Activated CD4-positive, alpha-beta T cell treated with anti-CD3 and anti-CD28 coated beads, Interleukin-2, amount 50 U/mL, for 24 hours (primary cell): ENCODE measurements at regions not wholly inside any gene's neighbourhood (a gene's known extent, or its start where the extent isn't known, plus 50 kb on each side); places are given as distances from the start of the nearest gene placed in this dataset.

Experiments used
- DNase-seq, 2 donors: peaks; one replicate each; pipeline ENCODE4 v3.0.0-alpha.2; 2020; ENCODE audit warnings: low read depth in 1 of 2, low spot score in 1 of 2

DNA sequence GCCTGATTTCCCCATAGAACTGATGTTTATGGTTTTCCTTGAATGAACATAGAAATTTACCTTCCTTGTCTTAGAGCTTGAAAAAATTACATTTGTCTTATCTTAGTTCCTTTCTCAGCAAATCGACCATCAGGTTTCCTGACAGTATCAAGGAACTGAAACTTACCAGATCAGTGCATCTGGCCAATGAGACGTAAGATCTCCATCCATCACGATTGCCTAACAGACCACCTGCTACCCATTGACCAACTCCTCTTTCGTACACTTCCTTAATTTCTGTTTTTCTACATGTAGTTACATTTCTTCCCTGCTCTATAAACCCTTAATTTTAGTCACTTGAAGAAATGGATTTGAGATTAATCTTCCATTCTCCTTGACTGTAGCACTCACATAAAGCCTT, 57.4 kb upstream of the TMPRSS15 start:
- DNase-seq = no peak

DNA sequence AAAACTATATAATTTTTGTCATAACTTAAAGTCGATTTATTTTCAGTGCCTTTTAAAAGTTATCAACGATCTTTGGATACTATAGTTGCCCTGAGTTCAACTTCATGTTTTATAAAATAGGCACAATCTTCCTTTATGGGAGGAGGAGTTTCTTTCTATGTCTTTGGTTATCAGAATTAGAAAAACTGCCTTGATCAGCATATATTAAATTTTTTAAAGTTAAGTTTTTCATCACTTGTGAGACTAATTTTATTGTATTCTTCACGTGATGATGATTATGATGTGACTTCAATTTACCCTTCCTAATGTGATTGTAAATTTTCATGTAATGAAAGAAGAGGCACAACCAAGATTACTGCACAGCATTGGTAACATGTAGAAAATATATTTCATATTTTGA, 58.2 kb upstream of the TMPRSS15 start:
- no peak for DNase-seq

DNA sequence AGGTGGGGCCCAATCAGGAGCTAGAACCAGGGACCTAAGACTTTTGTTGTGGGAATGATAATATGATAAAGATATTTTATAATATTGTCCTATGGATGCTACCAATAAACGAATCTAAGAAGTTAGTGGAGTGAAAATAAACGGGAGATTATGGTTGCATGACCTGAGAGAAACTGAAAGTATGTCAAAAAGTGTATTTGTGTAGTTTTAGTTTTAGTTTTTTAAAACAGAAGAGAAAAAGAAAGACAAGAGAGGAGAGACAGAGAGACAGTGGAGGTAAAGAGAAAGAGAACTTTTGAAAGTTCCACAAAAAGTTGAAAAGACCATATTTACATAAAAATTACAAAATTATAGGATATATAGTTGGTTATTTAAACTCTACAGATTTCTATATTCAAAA, 64.1 kb upstream of the TMPRSS15 start:
- DNase-seq = no peak

DNA sequence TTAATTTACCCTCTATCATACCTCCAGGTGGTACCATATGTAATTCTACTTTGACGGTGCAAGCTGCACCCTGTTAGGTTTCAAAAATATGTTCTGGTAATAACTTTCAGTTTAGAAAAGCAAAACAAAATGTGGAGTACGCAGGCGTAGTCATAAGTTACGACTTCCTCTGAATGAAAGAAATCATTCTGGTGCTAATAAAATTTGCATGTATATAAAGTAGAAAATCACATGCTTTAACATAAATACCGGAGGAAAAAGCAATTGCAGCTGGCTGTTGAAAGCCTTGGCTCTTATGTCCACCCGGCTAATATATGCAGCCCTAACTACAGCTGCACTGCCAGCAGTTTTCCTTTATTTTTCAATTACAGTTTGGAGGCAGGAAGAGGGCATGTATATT, 65.2 kb upstream of the TMPRSS15 start:
- DNase-seq = no peak

DNA sequence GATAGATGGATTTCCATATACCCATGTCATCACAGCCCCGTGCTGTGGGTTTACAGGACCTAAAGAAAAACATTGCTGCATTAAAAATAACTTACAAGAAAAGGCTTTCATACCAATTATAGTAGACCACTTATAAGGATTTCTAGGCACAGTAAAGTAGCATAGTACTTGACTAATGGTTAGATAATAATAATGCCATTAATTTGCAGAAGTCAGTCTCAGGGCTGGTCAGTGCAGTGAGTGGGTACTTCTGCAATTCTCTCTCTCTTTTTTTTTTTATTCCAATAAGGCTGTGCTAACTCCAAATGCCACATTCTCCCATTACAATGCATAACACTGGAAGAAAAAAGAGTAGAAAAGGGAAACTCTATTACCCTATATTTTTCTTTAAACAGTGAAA, 73.1 kb upstream of the TMPRSS15 start:
- no peak for DNase-seq

DNA sequence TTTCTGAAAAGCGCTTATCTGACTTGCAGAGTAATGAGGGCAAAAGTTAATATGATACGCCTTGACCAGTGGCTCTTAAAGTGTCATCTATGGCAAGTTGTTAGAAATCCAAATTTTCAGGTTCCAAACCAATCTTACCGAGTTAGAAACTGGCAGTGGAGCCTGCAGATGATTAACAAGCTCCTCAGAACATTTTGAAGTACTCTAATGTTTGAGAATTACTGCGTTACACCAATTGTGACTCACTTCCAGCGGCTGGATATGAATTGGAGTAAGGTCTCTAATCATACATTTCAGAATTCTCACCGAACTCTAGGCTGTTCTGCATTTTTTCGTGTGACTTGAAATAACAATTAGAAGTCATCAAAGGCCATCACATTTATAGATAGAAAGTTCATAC, 73.5 kb upstream of the TMPRSS15 start:
- no peak for DNase-seq

DNA sequence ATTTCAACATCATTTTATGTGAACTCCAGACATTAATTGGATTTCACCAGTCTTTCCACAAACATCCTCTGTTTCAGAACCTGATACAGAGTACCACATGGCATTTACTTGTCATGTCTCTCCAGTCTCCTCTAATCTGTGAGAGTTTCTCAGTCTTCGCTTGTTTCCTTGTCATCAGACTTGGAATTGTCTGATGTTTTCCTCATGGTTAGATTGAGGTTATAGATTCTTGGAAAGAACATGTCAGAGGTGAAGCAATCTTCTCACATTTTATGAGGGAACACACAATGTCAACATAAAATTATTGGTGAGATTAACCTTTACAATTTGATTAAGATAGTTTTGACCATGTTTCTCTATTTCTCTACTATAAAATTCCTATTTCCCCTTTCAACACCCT, 74.9 kb upstream of the TMPRSS15 start:
- DNase-seq = no peak

DNA sequence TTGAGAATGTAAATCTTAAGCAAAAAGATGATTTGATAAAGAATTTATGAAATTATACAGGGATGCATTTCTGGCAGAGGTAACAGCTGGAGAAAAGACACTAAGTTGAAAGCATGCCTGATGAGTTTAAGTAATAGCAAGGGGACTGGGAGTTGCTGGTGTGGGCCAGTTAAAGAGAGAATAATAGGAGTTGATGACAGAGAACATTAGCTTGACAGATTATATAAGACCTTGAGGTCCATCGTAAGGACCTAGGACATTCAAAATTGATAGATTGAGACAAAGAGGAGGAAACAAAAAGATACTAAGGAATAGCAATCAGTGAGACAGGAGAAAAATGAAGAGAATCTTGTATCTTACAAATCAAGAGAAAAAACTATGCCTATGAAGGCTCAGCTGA, 84.7 kb upstream of the TMPRSS15 start:
- DNase-seq = no peak

DNA sequence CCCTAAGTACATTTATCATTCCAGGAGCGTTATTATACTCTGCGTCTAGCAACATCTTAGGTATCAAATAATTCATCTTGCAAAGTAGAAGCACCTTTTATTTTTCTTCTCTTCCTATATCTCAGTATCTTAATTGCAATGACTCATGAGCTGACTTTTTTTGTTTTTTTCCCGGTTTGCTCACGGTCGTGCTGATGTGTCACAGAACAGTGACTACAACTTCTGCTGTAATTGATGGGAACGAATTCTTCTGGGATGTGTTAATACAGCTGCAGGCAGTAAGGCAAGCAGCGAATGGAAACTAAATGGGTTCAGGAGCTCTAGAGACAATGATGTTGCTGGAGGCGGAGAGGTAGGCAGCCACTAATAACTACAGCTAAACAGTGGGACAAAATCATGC, 89.8 kb upstream of the TMPRSS15 start:
- no peak for DNase-seq

DNA sequence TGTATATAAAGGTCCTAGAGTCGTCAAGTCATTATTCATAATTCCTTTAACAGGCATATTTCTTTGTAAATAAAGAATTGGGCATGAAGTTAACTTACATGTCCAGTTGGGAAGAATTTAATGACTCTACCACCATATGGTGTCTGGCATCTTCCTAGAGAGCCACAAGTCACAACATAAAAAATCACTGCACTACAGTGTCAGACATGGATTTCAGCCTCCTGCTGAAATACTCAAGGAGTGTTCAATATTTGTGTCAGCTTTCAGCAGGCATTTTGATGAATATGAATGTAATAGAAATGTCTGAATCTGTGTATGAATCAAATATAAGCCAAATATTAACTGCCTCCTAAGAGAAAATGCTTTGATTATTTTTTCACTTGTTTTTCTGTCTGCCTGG, 91.9 kb upstream of the TMPRSS15 start:
- no peak for DNase-seq

DNA sequence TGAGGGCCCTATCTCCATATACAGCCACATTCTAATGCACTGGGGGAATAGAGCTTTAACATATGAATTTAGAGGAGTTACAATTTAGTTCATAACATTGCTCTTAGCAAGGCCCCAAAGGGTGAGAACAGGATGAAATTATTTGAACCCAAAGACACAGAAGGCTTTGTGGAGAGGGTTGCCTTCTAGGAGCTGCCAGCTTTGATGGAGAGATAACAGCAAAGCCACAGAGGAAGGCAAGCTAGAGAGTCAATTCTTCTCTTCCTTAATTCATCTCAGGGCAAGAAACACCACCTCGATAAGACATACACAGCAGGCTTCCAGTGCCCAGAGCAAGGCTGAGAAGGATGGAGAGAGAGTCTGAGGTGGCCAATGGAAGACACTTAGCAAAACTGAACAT, 94.8 kb upstream of the TMPRSS15 start:
- no peak for DNase-seq

DNA sequence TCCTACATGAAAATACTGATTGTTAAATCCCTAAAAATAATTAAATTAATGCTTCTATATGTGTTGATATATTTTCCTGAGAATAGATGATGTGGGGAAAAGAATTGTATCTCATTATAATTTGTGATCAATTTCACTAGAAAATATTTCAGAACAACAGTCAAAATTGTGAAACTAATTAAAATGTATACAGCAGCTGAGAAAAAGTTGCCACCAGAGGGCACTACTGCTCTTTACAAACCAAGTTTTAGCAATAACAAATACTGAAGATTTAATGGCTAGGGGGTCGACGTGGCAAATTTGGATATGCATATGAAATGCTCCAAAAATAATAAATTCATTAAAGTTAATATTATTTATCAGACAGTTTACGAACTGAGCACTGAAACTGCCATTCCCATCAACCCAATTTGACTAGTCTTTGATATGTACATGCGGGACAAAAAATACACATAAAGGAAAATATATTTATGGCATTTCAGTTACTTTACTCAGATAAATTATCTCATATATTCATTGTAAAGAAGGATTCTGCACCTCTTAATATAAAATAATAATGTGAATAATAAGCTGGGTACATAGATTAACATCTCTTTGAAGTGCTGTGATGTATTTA, 96.3 kb upstream of the TMPRSS15 start:
- DNase-seq = peak in 1 of 2 donors; percentile 6

DNA sequence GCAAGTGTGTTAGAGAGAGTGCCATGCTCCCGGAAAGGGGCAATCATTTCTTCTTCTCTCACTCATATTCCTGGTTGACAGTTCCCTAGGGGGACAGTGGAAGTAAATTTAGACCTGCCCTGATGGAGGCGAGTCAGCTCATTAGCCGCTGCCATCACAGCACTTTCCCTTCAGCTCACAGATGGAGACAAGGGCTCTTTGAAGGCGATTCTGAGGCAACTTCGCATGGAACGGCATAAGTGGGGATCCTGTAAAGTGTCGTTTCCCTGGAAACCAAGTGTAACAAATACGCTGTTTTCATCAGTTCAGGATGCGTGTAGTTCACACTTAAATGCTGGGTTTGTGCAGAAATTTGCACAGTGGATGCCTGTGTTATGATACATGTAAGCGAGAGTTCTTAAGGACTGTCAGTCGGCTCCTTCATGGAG, 114.5 kb upstream of the TMPRSS15 start:
- DNase-seq = no peak

DNA sequence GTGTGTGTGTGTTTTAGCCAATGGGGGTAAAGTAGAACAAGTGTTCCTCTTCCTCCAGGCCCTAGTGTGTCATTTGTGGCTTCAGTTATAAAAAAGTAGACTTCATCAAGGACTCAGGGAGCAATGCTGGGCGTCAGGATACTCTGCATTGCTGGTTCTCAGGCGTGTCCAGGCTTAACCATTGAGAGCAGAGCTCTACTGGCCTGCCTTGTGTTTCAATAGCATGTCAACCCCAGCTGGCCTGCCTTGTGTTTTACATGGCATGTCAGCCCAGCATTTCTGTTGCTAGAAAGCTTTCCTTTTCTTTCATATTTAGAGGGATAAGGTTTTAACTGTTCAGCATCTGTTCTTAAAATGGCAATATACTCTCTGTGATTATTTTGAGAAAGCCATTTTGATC, 117.6 kb upstream of the TMPRSS15 start:
- no peak for DNase-seq

DNA sequence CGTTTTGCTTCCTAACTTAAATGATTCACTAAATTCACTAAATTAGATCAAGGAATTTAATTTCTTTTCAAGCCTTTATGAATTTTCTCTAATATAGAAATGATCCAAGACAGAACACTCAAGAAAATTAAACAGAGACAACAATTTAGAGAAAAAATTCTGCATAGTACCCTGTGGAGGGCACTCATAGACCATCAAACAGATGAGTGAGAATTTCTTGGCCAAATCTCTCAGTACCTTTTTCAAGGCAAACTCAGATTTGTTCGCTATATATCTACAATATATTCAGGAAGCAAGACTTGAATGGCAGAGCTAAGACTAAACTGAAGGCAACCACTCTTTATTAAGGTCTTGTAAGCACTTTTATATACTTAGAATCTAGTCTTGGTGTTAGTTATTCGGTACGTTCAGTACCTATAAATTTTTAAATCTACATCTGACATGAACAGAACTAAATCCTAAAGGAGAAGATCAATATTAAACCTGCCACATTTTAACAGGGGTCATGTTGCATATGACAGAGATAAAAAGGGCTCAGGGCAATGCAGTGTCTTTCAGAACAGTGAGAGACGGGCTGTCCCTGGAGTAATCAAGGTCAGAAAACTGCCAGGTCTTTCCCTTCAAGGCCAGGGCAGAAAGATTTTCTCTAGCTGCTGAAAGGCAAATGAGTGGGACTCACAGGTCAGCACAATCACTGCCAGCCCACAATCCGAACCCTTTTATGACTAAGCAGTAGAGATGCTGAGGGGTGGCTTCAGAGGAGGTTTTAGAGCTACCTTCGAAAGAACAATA, 118.8 kb upstream of the TMPRSS15 start:
- DNase-seq = no peak

DNA sequence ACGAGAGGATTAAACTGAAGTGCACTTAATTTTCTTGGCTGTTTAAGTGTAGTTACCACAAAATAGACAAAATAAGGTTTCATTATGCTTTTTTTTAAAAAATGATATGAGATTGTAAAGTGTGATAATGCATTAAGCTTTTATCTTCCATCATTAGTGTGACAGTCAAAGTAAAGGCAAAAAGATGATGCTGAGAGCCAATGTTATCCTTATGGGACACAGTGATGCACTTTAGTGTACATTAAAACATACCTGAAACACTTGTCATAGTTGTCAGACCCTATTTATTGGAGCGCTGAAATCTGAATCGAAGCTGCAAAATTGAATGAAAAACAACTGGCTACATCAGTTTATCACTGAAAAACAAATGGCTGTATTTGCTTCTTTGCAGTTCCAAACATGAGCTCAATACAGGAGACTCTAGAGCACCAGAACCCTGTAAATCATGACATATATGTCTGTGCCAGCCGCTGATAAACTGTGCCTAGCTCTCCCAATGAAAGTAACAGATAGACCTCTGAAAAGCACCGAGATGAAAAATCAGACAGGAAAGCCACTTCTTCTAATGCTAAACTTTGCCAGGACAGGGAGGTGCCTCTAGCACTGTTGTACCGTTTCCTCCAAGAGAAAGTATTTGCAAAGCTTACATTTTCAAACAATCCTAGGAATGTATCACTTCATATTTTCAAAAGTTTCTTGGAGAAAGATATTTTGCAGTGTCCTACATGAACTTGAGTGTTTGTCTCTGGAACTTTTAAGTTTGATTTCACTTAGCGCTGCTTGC, 120.7 kb upstream of the TMPRSS15 start:
- no peak for DNase-seq

DNA sequence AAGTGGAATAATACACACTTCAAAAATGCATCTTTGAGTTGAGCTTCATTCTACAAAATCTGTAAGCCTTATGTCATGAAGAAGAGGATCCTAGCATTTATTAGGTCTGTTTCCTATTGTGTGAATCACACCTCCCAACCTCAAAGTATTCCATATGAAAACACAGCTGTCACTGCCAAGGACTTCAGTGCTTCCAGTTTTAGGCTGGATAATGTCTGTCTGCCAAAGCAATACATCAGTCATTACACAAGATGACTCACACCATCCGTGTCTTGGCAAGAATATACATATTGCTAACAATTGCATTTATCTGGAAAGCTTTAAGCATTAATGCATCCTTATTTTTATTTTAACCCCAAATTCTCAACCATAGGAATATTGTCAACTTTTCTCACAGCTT, 125.7 kb upstream of the TMPRSS15 start:
- DNase-seq = no peak

DNA sequence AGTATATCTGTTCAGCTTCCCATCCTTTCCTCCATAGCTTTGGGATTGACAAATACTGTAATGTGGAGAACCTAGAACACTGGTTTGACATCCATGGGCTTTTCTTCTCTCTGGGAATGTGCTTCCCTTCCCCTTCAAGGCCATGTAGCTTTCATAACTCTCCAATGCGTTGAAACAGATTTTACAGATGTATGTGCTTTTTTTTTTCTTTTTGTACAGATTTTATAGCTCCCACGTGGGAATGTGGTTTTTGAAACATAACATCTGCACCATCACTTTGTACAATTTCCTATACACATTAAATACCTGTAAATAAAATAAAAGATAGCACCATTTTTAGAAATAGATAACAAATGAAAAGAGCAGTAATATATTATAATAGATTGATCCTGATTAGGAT, 138.5 kb upstream of the TMPRSS15 start:
- DNase-seq = no peak

DNA sequence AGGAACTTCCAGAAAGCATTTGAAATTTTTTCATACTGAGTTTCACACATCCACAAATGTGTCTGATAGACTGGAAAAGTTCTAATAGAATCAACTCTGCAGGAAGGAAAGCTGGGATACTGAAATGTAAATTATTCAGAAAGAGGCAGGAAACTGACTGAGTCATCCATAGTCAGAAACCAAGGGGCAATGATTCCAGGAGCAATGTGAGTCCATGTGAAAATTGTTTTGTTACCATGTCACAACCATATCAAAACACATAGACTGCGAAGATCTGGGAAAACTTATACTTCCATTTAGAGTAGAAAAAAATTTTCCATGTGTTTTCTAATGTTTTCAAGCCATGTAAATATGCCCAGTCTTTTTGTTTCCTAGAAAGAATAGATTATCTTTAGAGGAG, 142.3 kb upstream of the TMPRSS15 start:
- DNase-seq = no peak

DNA sequence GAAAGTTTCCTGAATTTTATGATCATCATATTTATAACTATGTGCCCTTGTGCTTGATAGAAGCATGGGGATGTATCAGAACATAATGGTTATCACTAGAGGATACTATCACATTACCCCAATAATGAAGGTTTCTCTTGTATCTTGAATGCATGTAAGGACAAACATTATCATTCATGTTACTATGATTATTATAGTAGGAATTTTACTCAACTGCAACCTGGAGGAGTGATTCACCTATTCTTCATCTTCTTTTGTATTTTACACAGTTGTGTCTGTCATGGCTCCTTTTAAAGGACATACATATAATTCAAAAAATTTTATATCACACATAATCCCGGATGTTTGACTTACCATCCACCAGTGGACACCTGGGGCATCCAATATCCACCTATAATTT, 143.8 kb upstream of the TMPRSS15 start:
- no peak for DNase-seq

DNA sequence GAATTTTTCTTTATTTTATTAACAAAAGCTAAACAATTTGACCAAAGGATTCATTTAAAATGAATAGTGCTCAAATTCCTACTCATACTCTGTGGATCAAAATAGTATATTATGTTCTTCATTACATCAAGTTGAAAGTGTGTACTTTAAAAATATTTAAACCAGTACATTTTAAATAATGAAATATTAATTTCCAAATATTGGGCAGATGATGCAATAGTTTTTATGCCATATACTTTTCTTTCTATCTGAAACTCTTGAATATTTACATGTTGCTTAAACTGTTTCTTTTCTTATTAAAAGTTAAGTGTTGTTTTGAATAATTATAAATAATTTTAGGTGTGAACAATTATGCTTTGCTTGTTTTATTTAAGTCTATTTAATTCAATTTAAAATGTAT, 144.7 kb upstream of the TMPRSS15 start:
- DNase-seq = no peak

DNA sequence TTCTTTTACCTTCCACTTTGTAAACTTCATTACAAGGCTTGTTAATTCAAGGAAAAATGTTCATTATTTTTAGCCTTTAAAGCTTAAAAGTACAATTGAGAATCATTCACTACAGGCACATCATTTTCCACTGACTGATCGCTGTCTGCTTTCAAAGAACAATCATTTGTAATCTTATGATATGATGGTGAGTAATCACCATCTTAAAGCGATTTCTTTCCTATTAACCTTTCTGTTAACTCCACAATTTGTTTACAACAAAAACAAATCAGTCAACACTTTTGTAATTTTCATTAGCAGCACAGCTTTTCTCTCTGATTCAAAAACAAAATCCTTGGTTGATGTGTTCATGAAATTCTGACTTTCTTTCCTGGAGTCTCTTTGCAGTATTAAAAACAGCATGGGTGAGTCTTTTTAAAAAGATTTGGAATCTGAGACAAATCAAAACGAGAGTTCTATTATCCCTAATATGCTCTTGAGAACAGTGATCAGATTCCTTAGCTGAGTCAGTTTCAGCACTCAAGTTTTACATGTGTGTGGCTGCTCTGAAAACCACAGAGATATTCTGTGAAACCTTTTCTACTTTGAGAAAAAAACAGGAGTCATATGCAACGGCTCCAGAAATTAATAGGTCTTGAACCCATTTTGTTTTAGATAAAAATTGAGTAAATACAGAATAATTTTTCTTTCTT, 145.8 kb upstream of the TMPRSS15 start:
- DNase-seq = no peak
